SK-N-SH treated with all-trans-retinoic acid at 6 μM for 48 hours (cell line): ENCODE measurements at regions not wholly inside any gene's neighbourhood (a gene's known extent, or its start where the extent isn't known, plus 50 kb on each side); places are given as distances from the start of the nearest gene placed in this dataset.

Source experiments
- CSDC2 ChIP-seq: fragments of 250-450 bp; sonication (Bioruptor Pico); IDR thresholded peaks from 2 replicates; pipeline ENCODE4 v1.5.0; 2020; ENCODE audit warnings: mild to moderate bottlenecking, moderate library complexity
- ESRRG ChIP-seq: fragments of 250-450 bp; sonication (Bioruptor Pico); IDR thresholded peaks from 2 replicates; pipeline ENCODE4 v1.6.1; 2021; ENCODE audit warnings: mild to moderate bottlenecking
- ISL1 ChIP-seq: fragments of 250-450 bp; sonication (Bioruptor Pico); IDR thresholded peaks from 2 replicates; pipeline ENCODE4 v2.1.2; 2022; ENCODE audit warnings: mild to moderate bottlenecking, moderate library complexity
- OSR1 ChIP-seq: fragments of 250-450 bp; sonication (Bioruptor Pico); IDR thresholded peaks from 2 replicates; pipeline ENCODE4 v1.8.0; 2022; ENCODE audit warnings: moderate library complexity, mild to moderate bottlenecking, inconsistent platforms
- PPARA ChIP-seq: fragments of 250-450 bp; sonication (Bioruptor Pico); IDR thresholded peaks from 2 replicates; pipeline ENCODE4 v1.5.0; 2020; ENCODE audit warnings: mild to moderate bottlenecking, borderline replicate concordance
- RARB ChIP-seq: fragments of 250-450 bp; sonication (Bioruptor Pico); IDR thresholded peaks from 2 replicates; pipeline ENCODE4 v1.8.0; 2021; ENCODE audit warnings: mild to moderate bottlenecking, moderate library complexity
- SNAI2 ChIP-seq: fragments of 250-450 bp; sonication (Bioruptor Pico); IDR thresholded peaks from 2 replicates; pipeline ENCODE4 v1.5.0; 2020; ENCODE audit warnings: mild to moderate bottlenecking, moderate library complexity
- ZFP3 ChIP-seq: fragments of 250-450 bp; sonication (Bioruptor Pico); IDR thresholded peaks from 2 replicates; pipeline ENCODE4 v1.5.0; 2020; ENCODE audit warnings: mild to moderate bottlenecking, moderate library complexity
- ZFP30 ChIP-seq: fragments of 450-650 bp; formaldehyde crosslinking; IDR thresholded peaks from 2 replicates; pipeline ENCODE4 v1.5.0; 2022; ENCODE audit warnings: mild to moderate bottlenecking, moderate library complexity
- ZNF70 ChIP-seq: fragments of 450-650 bp; formaldehyde crosslinking; IDR thresholded peaks from 2 replicates; pipeline ENCODE4 v1.5.0; 2020; ENCODE audit warnings: mild to moderate bottlenecking, moderate library complexity
- ZNF8 ChIP-seq: fragments of 450-650 bp; formaldehyde crosslinking; IDR thresholded peaks from 2 replicates; pipeline ENCODE4 v1.5.0; 2020; ENCODE audit warnings: mild to moderate bottlenecking, moderate library complexity
- TF ChIP-seq, protein P1 (sequence below): fragments of 250-450 bp; sonication (Bioruptor Pico); IDR thresholded peaks from 2 replicates; pipeline ENCODE4 v1.5.1; 2020; ENCODE audit warnings: low read depth, mild to moderate bottlenecking, moderate library complexity
- TF ChIP-seq, protein P2 (sequence below): fragments of 250-450 bp; sonication (Bioruptor Pico); IDR thresholded peaks from 2 replicates; pipeline ENCODE4 v1.5.1; 2021; ENCODE audit warnings: mild to moderate bottlenecking, moderate library complexity
- TF ChIP-seq, protein P3 (sequence below): fragments of 250-450 bp; sonication (Bioruptor Pico); IDR thresholded peaks from 2 replicates; pipeline ENCODE4 v1.8.0; 2020; ENCODE audit warnings: mild to moderate bottlenecking, moderate library complexity, borderline replicate concordance

GRCh38 chrX:87105131-87105530 is 412.5 kb upstream of the KLHL4 start:
- TF ChIP-seq ZFP3 (CRISPR knock-in tag) (no peak), CSDC2 (no peak), SNAI2 (CRISPR knock-in tag) (no peak), ZNF8 (CRISPR knock-in tag) (no peak), ZNF70 (CRISPR knock-in tag) (no peak), ZFP30 (CRISPR knock-in tag) (no peak), OSR1 (CRISPR knock-in tag) (no peak), ISL1 (CRISPR knock-in tag) (no peak), PPARA (CRISPR knock-in tag) (no peak), ESRRG (CRISPR knock-in tag) (no peak), RARB (CRISPR knock-in tag) (no peak)
- TF ChIP-seq, protein P1, sequence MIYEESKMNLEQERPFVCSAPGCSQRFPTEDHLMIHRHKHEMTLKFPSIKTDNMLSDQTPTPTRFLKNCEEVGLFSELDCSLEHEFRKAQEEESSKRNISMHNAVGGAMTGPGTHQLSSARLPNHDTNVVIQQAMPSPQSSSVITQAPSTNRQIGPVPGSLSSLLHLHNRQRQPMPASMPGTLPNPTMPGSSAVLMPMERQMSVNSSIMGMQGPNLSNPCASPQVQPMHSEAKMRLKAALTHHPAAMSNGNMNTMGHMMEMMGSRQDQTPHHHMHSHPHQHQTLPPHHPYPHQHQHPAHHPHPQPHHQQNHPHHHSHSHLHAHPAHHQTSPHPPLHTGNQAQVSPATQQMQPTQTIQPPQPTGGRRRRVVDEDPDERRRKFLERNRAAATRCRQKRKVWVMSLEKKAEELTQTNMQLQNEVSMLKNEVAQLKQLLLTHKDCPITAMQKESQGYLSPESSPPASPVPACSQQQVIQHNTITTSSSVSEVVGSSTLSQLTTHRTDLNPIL (CRISPR knock-in tag), result no peak
- TF ChIP-seq, protein P2, sequence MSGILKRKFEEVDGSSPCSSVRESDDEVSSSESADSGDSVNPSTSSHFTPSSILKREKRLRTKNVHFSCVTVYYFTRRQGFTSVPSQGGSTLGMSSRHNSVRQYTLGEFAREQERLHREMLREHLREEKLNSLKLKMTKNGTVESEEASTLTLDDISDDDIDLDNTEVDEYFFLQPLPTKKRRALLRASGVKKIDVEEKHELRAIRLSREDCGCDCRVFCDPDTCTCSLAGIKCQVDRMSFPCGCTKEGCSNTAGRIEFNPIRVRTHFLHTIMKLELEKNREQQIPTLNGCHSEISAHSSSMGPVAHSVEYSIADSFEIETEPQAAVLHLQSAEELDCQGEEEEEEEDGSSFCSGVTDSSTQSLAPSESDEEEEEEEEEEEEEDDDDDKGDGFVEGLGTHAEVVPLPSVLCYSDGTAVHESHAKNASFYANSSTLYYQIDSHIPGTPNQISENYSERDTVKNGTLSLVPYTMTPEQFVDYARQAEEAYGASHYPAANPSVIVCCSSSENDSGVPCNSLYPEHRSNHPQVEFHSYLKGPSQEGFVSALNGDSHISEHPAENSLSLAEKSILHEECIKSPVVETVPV (CRISPR knock-in tag), result no peak
- TF ChIP-seq, protein P3, sequence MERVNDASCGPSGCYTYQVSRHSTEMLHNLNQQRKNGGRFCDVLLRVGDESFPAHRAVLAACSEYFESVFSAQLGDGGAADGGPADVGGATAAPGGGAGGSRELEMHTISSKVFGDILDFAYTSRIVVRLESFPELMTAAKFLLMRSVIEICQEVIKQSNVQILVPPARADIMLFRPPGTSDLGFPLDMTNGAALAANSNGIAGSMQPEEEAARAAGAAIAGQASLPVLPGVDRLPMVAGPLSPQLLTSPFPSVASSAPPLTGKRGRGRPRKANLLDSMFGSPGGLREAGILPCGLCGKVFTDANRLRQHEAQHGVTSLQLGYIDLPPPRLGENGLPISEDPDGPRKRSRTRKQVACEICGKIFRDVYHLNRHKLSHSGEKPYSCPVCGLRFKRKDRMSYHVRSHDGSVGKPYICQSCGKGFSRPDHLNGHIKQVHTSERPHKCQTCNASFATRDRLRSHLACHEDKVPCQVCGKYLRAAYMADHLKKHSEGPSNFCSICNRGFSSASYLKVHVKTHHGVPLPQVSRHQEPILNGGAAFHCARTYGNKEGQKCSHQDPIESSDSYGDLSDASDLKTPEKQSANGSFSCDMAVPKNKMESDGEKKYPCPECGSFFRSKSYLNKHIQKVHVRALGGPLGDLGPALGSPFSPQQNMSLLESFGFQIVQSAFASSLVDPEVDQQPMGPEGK (CRISPR knock-in tag), result no peak
